ENCODE measurements at regions not wholly inside any gene's neighbourhood (a gene's known extent, or its start where the extent isn't known, plus 50 kb on each side); places are given as distances from the start of the nearest gene placed in this dataset.
"Not testable (repeated sequence)": the region's sequence is repeated elsewhere in the genome, so short reads cannot be mapped to it uniquely, and the experiment has no call there.

DNA sequence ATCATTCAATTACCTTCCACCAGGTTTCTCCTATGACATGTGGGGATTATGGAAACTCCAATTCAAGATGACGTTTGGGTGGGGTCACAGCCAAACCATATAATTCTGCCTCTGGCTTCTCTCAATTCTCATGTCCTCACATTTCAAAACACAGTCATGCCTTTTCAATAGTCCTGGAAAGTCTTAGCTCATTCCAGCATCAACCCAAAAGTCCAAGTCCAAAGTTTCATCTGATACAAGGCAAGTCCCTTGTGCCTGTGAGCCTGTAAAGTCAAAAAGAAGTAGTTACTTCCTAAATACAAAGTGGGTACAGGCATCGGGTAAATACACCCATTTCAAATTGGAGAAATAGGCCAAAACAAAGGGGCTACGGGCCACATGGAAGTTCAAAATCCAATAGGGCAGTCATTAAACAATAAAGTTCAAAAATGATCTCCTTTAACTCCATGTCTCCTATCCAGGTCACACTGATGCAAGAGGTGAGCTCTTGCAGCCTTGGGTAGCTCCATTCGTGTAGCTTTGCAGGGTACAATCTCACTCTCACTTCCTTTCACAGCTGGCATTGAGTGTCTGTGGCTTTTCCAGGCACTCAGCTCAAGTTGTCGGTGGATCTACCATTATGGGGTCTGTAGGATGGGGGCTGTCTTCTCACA is 112.9 kb downstream of the FCRL5 start:
- no peaks in the 10 kb centered on the region for H3K27me3 ChIP-seq (ENCODE audit: insufficient read depth, insufficient read length)
- H3K9me3 ChIP-seq (ENCODE audit: insufficient read depth, low read length): peaks cover 20% of the 10 kb centered on the region; the same call in 1 of the 2 replicates
- H3K4me3 ChIP-seq (ENCODE audit: insufficient read length, low read depth): no peak overlapping the region
- TF ChIP-seq YY1 (IDR thresholded peaks at IDR 0.05; ENCODE audit: insufficient read depth, insufficient read length) (no peak), ZNF274 (IDR thresholded peaks at IDR 0.05; ENCODE audit: low read depth, low read length) (no peak)
- DNase-seq (ENCODE audit: low read depth, low spot score): no peak
- no peak overlapping the region for H3K9ac ChIP-seq (ENCODE audit: insufficient read length, low read depth)
- peaks cover 2% of the 10 kb centered on the region for H3K4me1 ChIP-seq (ENCODE audit: insufficient read depth, insufficient read length)
- no peaks in the 10 kb centered on the region for H3K36me3 ChIP-seq (ENCODE audit: insufficient read depth, insufficient read length, low read length)

DNA sequence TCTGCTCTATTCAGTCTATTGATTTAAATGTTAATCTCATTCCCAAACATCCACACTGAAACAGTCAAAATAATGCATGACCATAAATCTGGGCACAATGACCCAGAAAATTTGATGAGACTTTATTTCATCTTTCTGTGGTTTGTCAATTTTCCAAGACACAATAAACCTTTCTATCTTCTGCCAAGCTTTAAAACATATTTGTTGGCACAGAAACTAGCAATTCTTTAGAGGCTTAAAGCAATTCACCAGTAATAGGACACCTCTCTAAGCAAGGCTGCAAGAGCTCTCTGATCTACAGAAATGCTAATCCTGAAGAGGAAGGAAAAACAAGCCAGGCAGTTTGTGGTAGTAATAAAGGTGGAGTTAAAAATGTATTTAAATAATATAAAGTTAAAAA is 113.7 kb downstream of the FCRL5 start:
- Histone ChIP-seq H3K4me1 (ENCODE audit: insufficient read depth, insufficient read length) (peaks cover 2% of the 10 kb centered on the region), H3K4me3 (ENCODE audit: insufficient read length, low read depth) (no peak overlapping the region), H3K9me3 (ENCODE audit: insufficient read depth, low read length) (peaks cover 25% of the 10 kb centered on the region; the same call in 1 of the 2 replicates), H3K9ac (ENCODE audit: insufficient read length, low read depth) (no peak overlapping the region), H3K36me3 (ENCODE audit: insufficient read depth, insufficient read length, low read length) (no peaks in the 10 kb centered on the region), H3K27me3 (ENCODE audit: insufficient read depth, insufficient read length) (no peaks in the 10 kb centered on the region)
- TF ChIP-seq YY1 (IDR thresholded peaks at IDR 0.05; ENCODE audit: insufficient read depth, insufficient read length): no peak
- no peak for TF ChIP-seq ZNF274 (IDR thresholded peaks at IDR 0.05; ENCODE audit: low read depth, low read length)
- TF ChIP-seq SUZ12 (IDR thresholded peaks at IDR 0.05; ENCODE audit: extremely low read depth, insufficient read depth, insufficient read length): no peak
- no peak for DNase-seq (ENCODE audit: low read depth, low spot score)

DNA sequence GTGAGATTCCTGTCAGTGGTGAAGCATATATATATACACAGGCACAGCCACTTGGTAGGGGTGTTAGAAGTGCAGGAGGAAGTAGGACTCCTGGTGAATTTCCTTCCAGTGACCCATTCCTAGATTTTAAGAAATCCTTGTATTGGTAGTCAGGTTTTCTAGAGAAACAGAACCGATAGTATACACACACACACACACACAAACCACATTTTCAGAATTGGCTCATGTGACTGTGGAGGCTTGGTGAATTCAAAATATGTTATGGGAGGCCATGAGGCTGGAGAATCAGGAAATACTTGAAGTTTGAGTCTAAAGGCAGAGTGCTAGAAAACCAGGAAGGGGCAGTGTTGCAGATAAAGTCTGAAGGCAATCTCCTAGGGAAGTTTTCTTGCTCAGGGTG is 114.2 kb downstream of the FCRL5 start:
- Histone ChIP-seq H3K4me1 (ENCODE audit: insufficient read depth, insufficient read length) (peaks cover 2% of the 10 kb centered on the region), H3K9me3 (ENCODE audit: insufficient read depth, low read length) (peaks cover 25% of the 10 kb centered on the region; the same call in 1 of the 2 replicates), H3K9ac (ENCODE audit: insufficient read length, low read depth) (no peak overlapping the region), H3K4me3 (ENCODE audit: insufficient read length, low read depth) (no peak overlapping the region), H3K36me3 (ENCODE audit: insufficient read depth, insufficient read length, low read length) (no peaks in the 10 kb centered on the region), H3K27me3 (ENCODE audit: insufficient read depth, insufficient read length) (no peaks in the 10 kb centered on the region)
- no peak for TF ChIP-seq YY1 (IDR thresholded peaks at IDR 0.05; ENCODE audit: insufficient read depth, insufficient read length)
- no peak for TF ChIP-seq ZNF274 (IDR thresholded peaks at IDR 0.05; ENCODE audit: low read depth, low read length)
- no peak for TF ChIP-seq SUZ12 (IDR thresholded peaks at IDR 0.05; ENCODE audit: extremely low read depth, insufficient read depth, insufficient read length)
- no peak for DNase-seq (ENCODE audit: low read depth, low spot score)

DNA sequence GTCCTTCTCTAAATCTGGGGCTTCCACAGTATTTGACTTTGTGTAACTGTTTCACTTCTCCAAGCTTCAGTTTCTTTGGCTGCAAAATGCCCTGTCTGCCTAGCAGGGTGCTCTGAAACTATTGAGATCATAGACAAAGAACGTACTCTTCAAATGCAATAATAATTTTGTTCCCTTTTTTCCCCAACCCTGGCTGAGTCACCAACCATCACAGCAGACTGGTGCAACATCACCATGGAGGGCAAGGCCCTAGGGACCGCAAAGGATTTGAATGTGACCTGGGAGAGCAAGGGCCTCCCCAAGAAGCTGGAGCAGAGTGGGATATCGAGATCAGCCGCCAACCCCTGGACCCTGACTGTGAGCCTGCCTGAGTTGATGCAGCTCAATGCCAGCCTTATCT is 115.0 kb downstream of the FCRL5 start:
- no peak for DNase-seq (ENCODE audit: low read depth, low spot score)
- Histone ChIP-seq H3K27me3 (ENCODE audit: insufficient read depth, insufficient read length) (no peaks in the 10 kb centered on the region), H3K36me3 (ENCODE audit: insufficient read depth, insufficient read length, low read length) (no peaks in the 10 kb centered on the region), H3K9me3 (ENCODE audit: insufficient read depth, low read length) (peaks cover 25% of the 10 kb centered on the region; the same call in 1 of the 2 replicates), H3K9ac (ENCODE audit: insufficient read length, low read depth) (no peak overlapping the region), H3K4me1 (ENCODE audit: insufficient read depth, insufficient read length) (peaks cover 2% of the 10 kb centered on the region), H3K4me3 (ENCODE audit: insufficient read length, low read depth) (no peak overlapping the region)
- TF ChIP-seq YY1 (IDR thresholded peaks at IDR 0.05; ENCODE audit: insufficient read depth, insufficient read length): no peak
- TF ChIP-seq SUZ12 (IDR thresholded peaks at IDR 0.05; ENCODE audit: extremely low read depth, insufficient read depth, insufficient read length): no peak
- TF ChIP-seq ZNF274 (IDR thresholded peaks at IDR 0.05; ENCODE audit: low read depth, low read length): no peak

DNA sequence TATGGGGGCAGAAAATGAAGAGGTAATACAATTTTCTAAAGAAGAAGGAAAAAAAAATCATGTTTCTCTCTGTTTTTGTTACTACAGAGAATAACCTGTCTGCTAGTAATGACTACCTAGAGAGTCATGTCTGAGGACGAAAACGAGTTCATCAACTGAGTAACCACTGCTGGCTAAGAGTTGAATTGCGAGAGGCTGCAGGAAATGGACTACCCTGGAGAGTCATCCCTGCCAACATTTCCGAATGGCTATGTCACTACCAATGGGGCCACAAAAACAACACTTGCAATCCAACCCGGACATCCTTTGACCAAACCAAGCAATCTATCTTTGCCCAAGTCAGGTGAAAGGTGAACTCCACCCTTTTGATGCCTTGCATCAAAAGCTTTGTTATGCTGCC is 120.6 kb downstream of the FCRL5 start:
- Histone ChIP-seq H3K9ac (ENCODE audit: insufficient read length, low read depth) (no peak overlapping the region), H3K4me3 (ENCODE audit: insufficient read length, low read depth) (no peak overlapping the region), H3K9me3 (ENCODE audit: insufficient read depth, low read length) (peaks cover 10% of the 10 kb centered on the region; the same call in 1 of the 2 replicates), H3K36me3 (ENCODE audit: insufficient read depth, insufficient read length, low read length) (no peaks in the 10 kb centered on the region), H3K4me1 (ENCODE audit: insufficient read depth, insufficient read length) (no peaks in the 10 kb centered on the region), H3K27me3 (ENCODE audit: insufficient read depth, insufficient read length) (no peaks in the 10 kb centered on the region)
- no peak for DNase-seq (ENCODE audit: low read depth, low spot score)
- TF ChIP-seq YY1 (IDR thresholded peaks at IDR 0.05; ENCODE audit: insufficient read depth, insufficient read length) (no peak), ZNF274 (IDR thresholded peaks at IDR 0.05; ENCODE audit: low read depth, low read length) (no peak), SUZ12 (IDR thresholded peaks at IDR 0.05; ENCODE audit: extremely low read depth, insufficient read depth, insufficient read length) (no peak)

DNA sequence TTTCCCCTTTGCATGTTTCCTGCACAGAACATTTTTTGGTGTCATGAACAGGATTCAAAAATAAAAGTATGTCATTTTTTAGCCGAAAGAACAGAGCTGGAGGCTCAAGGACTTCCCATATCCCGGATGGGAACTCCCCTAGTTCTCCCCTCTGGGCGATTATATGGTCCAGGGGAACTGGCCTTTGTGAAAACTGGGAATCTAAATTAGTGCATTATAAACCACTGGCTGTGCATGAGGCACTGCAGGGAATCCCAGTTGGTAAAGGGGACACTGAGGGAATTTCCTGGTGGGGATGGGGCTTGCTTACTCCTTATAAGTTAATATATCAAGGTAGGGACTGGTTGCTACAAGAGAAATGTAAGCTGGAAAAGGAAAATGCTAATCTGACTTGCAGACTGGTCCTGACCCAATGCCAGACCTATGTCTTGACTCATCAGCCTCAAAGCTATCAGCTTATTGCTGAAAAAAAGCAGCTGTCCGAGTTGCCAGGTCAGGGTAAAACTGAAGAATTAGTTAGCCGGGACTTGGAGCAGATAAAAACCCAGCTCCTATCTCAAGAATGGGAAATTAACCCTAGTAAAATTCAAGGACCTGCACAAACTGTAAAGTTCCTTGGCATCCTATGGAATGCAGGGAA is 122.6 kb downstream of the FCRL5 start:
- Histone ChIP-seq H3K36me3 (ENCODE audit: insufficient read depth, insufficient read length, low read length) (no peaks in the 10 kb centered on the region), H3K4me1 (ENCODE audit: insufficient read depth, insufficient read length) (no peaks in the 10 kb centered on the region), H3K9me3 (ENCODE audit: insufficient read depth, low read length) (peaks cover 8% of the 10 kb centered on the region; the same call in 1 of the 2 replicates), H3K27me3 (ENCODE audit: insufficient read depth, insufficient read length) (no peaks in the 10 kb centered on the region), H3K4me3 (ENCODE audit: insufficient read length, low read depth) (no peak overlapping the region), H3K9ac (ENCODE audit: insufficient read length, low read depth) (no peak overlapping the region)
- no peak for DNase-seq (ENCODE audit: low read depth, low spot score)
- TF ChIP-seq SUZ12 (IDR thresholded peaks at IDR 0.05; ENCODE audit: extremely low read depth, insufficient read depth, insufficient read length): no peak
- TF ChIP-seq YY1 (IDR thresholded peaks at IDR 0.05; ENCODE audit: insufficient read depth, insufficient read length): no peak
- TF ChIP-seq ZNF274 (IDR thresholded peaks at IDR 0.05; ENCODE audit: low read depth, low read length): no peak

DNA sequence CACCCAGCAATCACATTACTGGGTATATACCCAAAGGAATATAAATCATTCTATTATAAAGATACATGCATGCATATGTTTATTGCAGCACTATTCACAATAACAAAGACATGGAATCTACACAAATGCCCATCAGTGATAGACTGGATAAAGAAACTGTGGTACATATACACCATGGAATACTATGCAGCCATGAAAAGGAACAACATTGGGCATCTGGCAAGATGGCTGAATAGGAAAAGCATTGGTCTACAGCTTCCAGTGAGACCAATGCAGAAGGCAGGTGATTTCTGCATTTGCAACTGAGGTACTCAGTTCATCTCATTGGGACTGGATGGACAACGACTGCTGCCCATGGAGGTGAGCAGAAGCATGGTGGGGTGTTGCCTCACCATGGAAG is 128.6 kb downstream of the FCRL5 start:
- not testable (repeated sequence) for H3K9ac ChIP-seq (ENCODE audit: insufficient read length, low read depth); H3K36me3 ChIP-seq (ENCODE audit: insufficient read depth, insufficient read length, low read length); DNase-seq (ENCODE audit: low read depth, low spot score)

More for the DNA sequence above, 128.6 kb downstream of the FCRL5 start:
- H3K4me1 ChIP-seq (ENCODE audit: insufficient read depth, insufficient read length); H3K4me3 ChIP-seq (ENCODE audit: insufficient read length, low read depth); H3K27me3 ChIP-seq (ENCODE audit: insufficient read depth, insufficient read length); H3K9me3 ChIP-seq (ENCODE audit: insufficient read depth, low read length): not testable (repeated sequence)
